Ishikawa (cell line): ENCODE measurements at regions not wholly inside any gene's neighbourhood (a gene's known extent, or its start where the extent isn't known, plus 50 kb on each side); places are given as distances from the start of the nearest gene placed in this dataset.

Experiments
- CEBPB ChIP-seq: IDR thresholded peaks from 2 replicates; pipeline ENCODE4 v1.6.1; 2012
- EGR1 ChIP-seq: IDR thresholded peaks from 2 replicates; pipeline ENCODE4 v1.6.1; 2012
- EP300 ChIP-seq: IDR thresholded peaks from 2 replicates; pipeline ENCODE4 v1.6.1; 2012; ENCODE audit warnings: borderline replicate concordance
- FOXM1 ChIP-seq: IDR thresholded peaks from 2 replicates; pipeline ENCODE4 v1.6.1; 2012; ENCODE audit warnings: low read depth, borderline replicate concordance
- MAX ChIP-seq: IDR thresholded peaks from 2 replicates; pipeline ENCODE4 v1.6.1; 2012
- TAF1 ChIP-seq: IDR thresholded peaks from 2 replicates; pipeline ENCODE4 v1.6.1; 2012; ENCODE audit warnings: low read depth, mild to moderate bottlenecking
- USF1 ChIP-seq: IDR thresholded peaks from 2 replicates; pipeline ENCODE4 v1.6.1; 2012
- YY1 ChIP-seq: IDR thresholded peaks from 2 replicates; pipeline ENCODE4 v1.6.1; 2012; ENCODE audit warnings: low read depth

GRCh38 chr18:26656944-26657536, 108.7 kb upstream of the KCTD1 start:
- TF ChIP-seq YY1, result no peak
- no peak for TF ChIP-seq EP300
- TF ChIP-seq TAF1, result peak; percentile 60
- no peak for TF ChIP-seq FOXM1
- TF ChIP-seq EGR1, result no peak
- TF ChIP-seq MAX, result peak; percentile 69
- TF ChIP-seq CEBPB, result no peak
- no peak for TF ChIP-seq USF1
